ENCODE measurements at regions not wholly inside any gene's neighbourhood (a gene's known extent, or its start where the extent isn't known, plus 50 kb on each side); places are given as distances from the start of the nearest gene placed in this dataset.

DNA sequence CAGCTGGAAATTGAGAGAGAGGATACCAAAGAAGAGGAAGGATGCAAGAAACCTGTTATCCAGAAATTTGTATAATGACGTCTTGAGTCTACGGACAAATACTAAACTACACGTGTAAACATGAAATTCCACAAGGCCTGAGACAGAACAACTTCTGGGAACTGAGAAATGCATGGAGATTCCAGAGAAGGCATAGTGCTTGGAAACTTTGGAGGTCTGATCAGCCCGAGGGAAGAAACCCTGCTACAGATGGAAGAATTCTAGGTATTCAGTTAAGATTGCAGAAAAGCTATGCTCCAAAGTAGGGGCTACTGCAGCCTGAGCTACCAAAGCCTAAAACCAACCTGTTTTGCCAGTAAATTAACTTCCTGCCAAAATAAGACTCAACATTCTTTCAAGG, 120.4 kb downstream of the PDCL3 start:
- TF ChIP-seq CTCF (IDR thresholded peaks at IDR 0.05): no peak
- Histone ChIP-seq H3K4me3 (no peak overlapping the region), H3K4me1 (no peaks in the 10 kb centered on the region), H3K9me3 (peaks cover 0 to 7% of the 10 kb centered on the region in 2 donors), H3K36me3 (no peaks in the 10 kb centered on the region), H3K27me3 (no peaks in the 10 kb centered on the region), H3K27ac (no peak overlapping the region)
- DNase-seq (ENCODE audit: low spot score in 2 of 2): no peak
- intact Hi-C loops (cut with DNase I): no loop called here

DNA sequence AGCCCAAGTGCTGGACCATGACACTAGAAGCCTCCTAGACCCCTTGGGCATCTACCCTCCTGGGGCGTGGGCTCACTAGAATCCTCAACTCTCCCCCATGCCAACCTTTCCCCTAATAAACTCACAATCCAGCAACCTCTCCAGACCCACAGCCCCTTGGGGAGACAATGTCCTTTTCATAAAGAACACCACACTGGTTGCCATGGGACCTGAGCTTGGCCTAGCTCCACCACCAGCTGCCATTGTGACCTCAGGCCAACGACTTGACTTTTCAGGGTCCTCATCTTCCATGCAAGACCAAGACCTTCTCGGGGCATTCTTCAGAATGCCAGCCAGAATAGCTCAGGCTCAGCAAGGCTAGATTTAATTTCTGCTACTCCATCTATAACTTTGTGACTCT, 128.1 kb upstream of the NPAS2 start:
- H3K27me3 ChIP-seq: no peaks in the 10 kb centered on the region
- H3K27ac ChIP-seq: no peak overlapping the region
- no peaks in the 10 kb centered on the region for H3K36me3 ChIP-seq
- H3K9me3 ChIP-seq: no peaks in the 10 kb centered on the region
- peak in 1 of 2 donors; percentile 34 for DNase-seq (ENCODE audit: low spot score in 2 of 2)
- no peak for TF ChIP-seq CTCF (IDR thresholded peaks at IDR 0.05)
- no peak overlapping the region for H3K4me3 ChIP-seq
- intact Hi-C loops (cut with DNase I): no loop called here
- no peaks in the 10 kb centered on the region for H3K4me1 ChIP-seq

- H3K9me3 ChIP-seq: no peaks in the 10 kb centered on the region
- no peak for TF ChIP-seq CTCF (IDR thresholded peaks at IDR 0.05)
- no peak for DNase-seq (ENCODE audit: low spot score in 2 of 2)
- intact Hi-C loops (cut with DNase I): no loop called here
- no peaks in the 10 kb centered on the region for H3K36me3 ChIP-seq
- H3K27ac ChIP-seq: no peak overlapping the region
- H3K27me3 ChIP-seq: no peaks in the 10 kb centered on the region
- H3K4me1 ChIP-seq: no peaks in the 10 kb centered on the region
- H3K4me3 ChIP-seq: no peak overlapping the region
These were observed 127.6 kb upstream of the NPAS2 start for GRCh38 chr2:100692381-100692780.

GRCh38 chr2:100692906-100693305, 127.0 kb upstream of the NPAS2 start:
- intact Hi-C loops (cut with DNase I): no loop called here
- no peaks in the 10 kb centered on the region for H3K27me3 ChIP-seq
- H3K4me3 ChIP-seq: no peak overlapping the region
- H3K4me1 ChIP-seq: no peaks in the 10 kb centered on the region
- TF ChIP-seq CTCF (IDR thresholded peaks at IDR 0.05): no peak
- DNase-seq (ENCODE audit: low spot score in 2 of 2): peak in 1 of 2 donors; percentile 38
- no peak overlapping the region for H3K27ac ChIP-seq
- H3K9me3 ChIP-seq: peaks cover 0 to 2% of the 10 kb centered on the region in 2 donors
- no peaks in the 10 kb centered on the region for H3K36me3 ChIP-seq

DNA sequence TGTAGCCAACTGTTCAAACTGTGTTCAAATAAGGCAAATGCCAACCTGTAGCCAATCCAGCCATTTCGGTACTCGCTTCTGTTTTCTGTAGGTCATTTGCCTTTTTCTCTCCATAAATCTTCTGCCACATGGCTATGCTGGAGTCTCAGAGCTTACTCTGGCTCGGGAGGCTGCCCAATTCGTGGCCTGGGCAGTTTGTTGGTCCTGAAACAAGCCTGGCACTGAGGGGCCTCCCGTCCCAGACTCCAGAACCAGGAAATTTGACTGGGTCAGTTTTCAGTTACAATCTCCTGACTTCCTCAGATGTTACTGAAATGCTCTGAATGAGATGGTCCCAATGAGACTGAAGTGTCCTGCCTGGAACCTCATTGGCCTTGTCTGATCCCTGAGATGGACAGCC, 120.8 kb upstream of the NPAS2 start:
- no peak for DNase-seq (ENCODE audit: low spot score in 2 of 2)
- intact Hi-C loops (cut with DNase I): no loop called here
- Histone ChIP-seq H3K36me3 (no peaks in the 10 kb centered on the region), H3K9me3 (peaks cover 0 to 4% of the 10 kb centered on the region in 2 donors), H3K27me3 (no peaks in the 10 kb centered on the region), H3K27ac (no peak overlapping the region), H3K4me1 (no peaks in the 10 kb centered on the region), H3K4me3 (no peak overlapping the region)
- TF ChIP-seq CTCF (IDR thresholded peaks at IDR 0.05): no peak

DNA sequence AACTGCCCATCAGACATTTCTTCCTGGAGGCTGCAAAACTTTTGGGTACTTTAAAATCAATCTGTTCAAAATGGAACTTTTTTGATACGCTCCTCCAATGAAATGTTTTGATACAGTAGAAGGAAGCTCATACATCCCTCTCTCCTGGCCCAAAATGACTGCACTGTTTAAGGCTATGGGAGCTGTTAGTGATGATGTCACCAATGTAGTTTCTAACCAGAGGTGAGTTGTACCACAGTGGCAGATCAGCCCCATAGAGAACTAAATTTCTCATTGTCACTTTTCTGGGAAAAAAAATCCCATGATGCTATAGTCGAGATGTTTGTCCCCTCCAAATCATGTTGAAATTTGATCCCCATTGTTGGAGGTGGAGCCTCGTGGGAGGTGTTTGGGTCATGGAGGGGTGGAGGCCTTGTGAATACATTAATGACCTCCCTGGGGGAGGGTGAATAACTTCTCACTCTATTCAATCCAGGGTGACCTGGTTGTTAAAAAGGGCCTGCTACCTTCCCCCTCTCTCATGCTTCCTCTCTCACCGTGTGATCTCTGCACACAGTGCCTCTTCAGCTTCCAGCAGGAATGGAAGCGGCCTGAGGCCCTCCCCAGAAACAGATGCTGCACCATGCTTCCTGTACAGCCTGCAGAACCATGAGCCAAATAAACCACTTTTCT, 117.4 kb upstream of the NPAS2 start:
- Histone ChIP-seq H3K4me3 (no peak overlapping the region), H3K4me1 (no peaks in the 10 kb centered on the region), H3K36me3 (no peaks in the 10 kb centered on the region), H3K27ac (no peak overlapping the region), H3K27me3 (no peaks in the 10 kb centered on the region), H3K9me3 (peaks cover 0 to 4% of the 10 kb centered on the region in 2 donors)
- no peak for DNase-seq (ENCODE audit: low spot score in 2 of 2)
- intact Hi-C loops (cut with DNase I): no loop called here
- TF ChIP-seq CTCF (IDR thresholded peaks at IDR 0.05): no peak
